ENCODE measurements at regions not wholly inside any gene's neighbourhood (a gene's known extent, or its start where the extent isn't known, plus 50 kb on each side); places are given as distances from the start of the nearest gene placed in this dataset.

GRCh38 chr6:106788761-106789160, 159.4 kb downstream of the QRSL1 start:
- intact Hi-C loops (cut with micrococcal nuclease) = no loop called here
- Histone ChIP-seq H3K27ac (ENCODE audit: low read length in 2 of 2) (no peak overlapping the region), H3K27me3 (replicated peaks in 1 of 4; ENCODE audit: control extremely low read depth in 1 of 4, control insufficient read depth in 3 of 4, insufficient read depth in 4 of 4, low read length in 3 of 4) (no peaks in the 10 kb centered on the region), H3K36me3 (replicated peaks in 1 of 2; ENCODE audit: control extremely low read depth in 1 of 2, control insufficient read depth in 1 of 2, extremely low read depth in 1 of 2, insufficient read depth in 2 of 2, low read length in 1 of 2) (no peaks in the 10 kb centered on the region), H2AFZ (ENCODE audit: insufficient read depth, low read depth, low read length, poor library complexity, severe bottlenecking) (no peak overlapping the region), H3K79me2 (ENCODE audit: control insufficient read depth, insufficient read depth, low read length) (no peaks in the 10 kb centered on the region), H4K20me1 (ENCODE audit: control insufficient read depth, insufficient read depth, low read length, poor library complexity, severe bottlenecking) (no peaks in the 10 kb centered on the region), H3K4me1 (ENCODE audit: control insufficient read depth in 2 of 2, insufficient read depth in 2 of 2, low read length in 2 of 2) (peaks cover 21 to 25% of the 10 kb centered on the region in 2 donors), H3K9me3 (ENCODE audit: control extremely low read depth in 1 of 3, control insufficient read depth in 2 of 3, insufficient read depth in 1 of 3, low read length in 2 of 3) (no peaks in the 10 kb centered on the region), H3K4me2 (replicated peaks; ENCODE audit: low read depth, low read length, poor library complexity, severe bottlenecking) (no peak overlapping the region), H3K4me3 (ENCODE audit: control extremely low read depth in 1 of 5, extremely low read depth in 1 of 5, insufficient read depth in 1 of 5, low read depth in 2 of 5, low read length in 4 of 5) (no peak overlapping the region), H3K9ac (ENCODE audit: low read length) (no peak overlapping the region)
- no peak for TF ChIP-seq EZH2 (IDR thresholded peaks at IDR 0.05; ENCODE audit: borderline replicate concordance, insufficient read depth, low read depth, low read length, poor library complexity, severe bottlenecking)
- Mint-ChIP-seq H3K27ac (no peak overlapping the region), H3K4me1 (peaks cover 27% of the 10 kb centered on the region), H3K9me3 (ENCODE audit: insufficient read depth) (no peaks in the 10 kb centered on the region), H3K4me3 (no peak overlapping the region), H3K27me3 (no peaks in the 10 kb centered on the region)
- POLR2A ChIA-PET = no interaction called here
- ATAC-seq (ENCODE audit: low read depth) (no peak), DNase-seq (no peak)
- CTCF ChIA-PET = interaction anchor here (0.5 kb wide), 1 partner anchor 125 kb away, joined by 3 read pairs; no protein-coding TSS in a partner anchor
- WGBS (ENCODE audit: insufficient coverage) = 79% methylated on average over 2 of the region's 2 CpGs

GRCh38 chr6:106787327-106788196, 158.2 kb downstream of the QRSL1 start:
- TF ChIP-seq EZH2 (IDR thresholded peaks at IDR 0.05; ENCODE audit: borderline replicate concordance, insufficient read depth, low read depth, low read length, poor library complexity, severe bottlenecking) = no peak
- no peak for TF ChIP-seq CTCF (IDR thresholded peaks at IDR 0.05)
- peaks cover 30% of the 10 kb centered on the region for H3K4me1 Mint-ChIP-seq
- no peaks in the 10 kb centered on the region for H3K27me3 Mint-ChIP-seq
- Histone ChIP-seq H3K36me3 (replicated peaks in 1 of 2; ENCODE audit: control extremely low read depth in 1 of 2, control insufficient read depth in 1 of 2, extremely low read depth in 1 of 2, insufficient read depth in 2 of 2, low read length in 1 of 2) (no peaks in the 10 kb centered on the region), H3K79me2 (ENCODE audit: control insufficient read depth, insufficient read depth, low read length) (no peaks in the 10 kb centered on the region), H3K4me1 (ENCODE audit: control insufficient read depth in 2 of 2, insufficient read depth in 2 of 2, low read length in 2 of 2) (peaks cover 21 to 29% of the 10 kb centered on the region in 2 donors), H2AFZ (ENCODE audit: insufficient read depth, low read depth, low read length, poor library complexity, severe bottlenecking) (no peak overlapping the region), H4K20me1 (ENCODE audit: control insufficient read depth, insufficient read depth, low read length, poor library complexity, severe bottlenecking) (no peaks in the 10 kb centered on the region), H3K9ac (ENCODE audit: low read length) (no peak overlapping the region), H3K4me2 (replicated peaks; ENCODE audit: low read depth, low read length, poor library complexity, severe bottlenecking) (no peak overlapping the region), H3K9me3 (ENCODE audit: control extremely low read depth in 1 of 3, control insufficient read depth in 2 of 3, insufficient read depth in 1 of 3, low read length in 2 of 3) (no peaks in the 10 kb centered on the region), H3K4me3 (ENCODE audit: control extremely low read depth in 1 of 5, extremely low read depth in 1 of 5, insufficient read depth in 1 of 5, low read depth in 2 of 5, low read length in 4 of 5) (no peak overlapping the region), H3K27ac (ENCODE audit: low read length in 2 of 2) (no peak overlapping the region), H3K27me3 (replicated peaks in 1 of 4; ENCODE audit: control extremely low read depth in 1 of 4, control insufficient read depth in 3 of 4, insufficient read depth in 4 of 4, low read length in 3 of 4) (no peaks in the 10 kb centered on the region)
- H3K4me3 Mint-ChIP-seq = no peak overlapping the region
- intact Hi-C loops (cut with micrococcal nuclease) = no loop called here
- DNase-seq = no peak
- 97% methylated on average over 9 of the region's 11 CpGs for WGBS (ENCODE audit: insufficient coverage)
- CTCF ChIA-PET = no interaction called here
- H3K9me3 Mint-ChIP-seq (ENCODE audit: insufficient read depth) = no peaks in the 10 kb centered on the region
- no peak for ATAC-seq (ENCODE audit: low read depth)
- POLR2A ChIA-PET = no interaction called here
- H3K27ac Mint-ChIP-seq = no peak overlapping the region
